SK-N-SH treated with all-trans-retinoic acid at 6 μM for 48 hours (cell line): ENCODE measurements at regions not wholly inside any gene's neighbourhood (a gene's known extent, or its start where the extent isn't known, plus 50 kb on each side); places are given as distances from the start of the nearest gene placed in this dataset.

Experiments
- ARNTL ChIP-seq: fragments of 450-650 bp; formaldehyde crosslinking; IDR thresholded peaks from 2 replicates; pipeline ENCODE4 v1.5.0; 2020; ENCODE audit warnings: low read depth, mild to moderate bottlenecking, moderate library complexity, borderline replicate concordance
- BACH2 ChIP-seq: fragments of 250-450 bp; sonication (Bioruptor Pico); IDR thresholded peaks from 2 replicates; pipeline ENCODE4 v1.9.0; 2021; ENCODE audit warnings: mild to moderate bottlenecking, borderline replicate concordance
- ESRRG ChIP-seq: fragments of 250-450 bp; sonication (Bioruptor Pico); IDR thresholded peaks from 2 replicates; pipeline ENCODE4 v1.6.1; 2021; ENCODE audit warnings: mild to moderate bottlenecking
- ISL1 ChIP-seq: fragments of 250-450 bp; sonication (Bioruptor Pico); IDR thresholded peaks from 2 replicates; pipeline ENCODE4 v2.1.2; 2022; ENCODE audit warnings: mild to moderate bottlenecking, moderate library complexity
- SNAI2 ChIP-seq: fragments of 250-450 bp; sonication (Bioruptor Pico); IDR thresholded peaks from 2 replicates; pipeline ENCODE4 v1.5.0; 2020; ENCODE audit warnings: mild to moderate bottlenecking, moderate library complexity
- ZNF70 ChIP-seq: fragments of 450-650 bp; formaldehyde crosslinking; IDR thresholded peaks from 2 replicates; pipeline ENCODE4 v1.5.0; 2020; ENCODE audit warnings: mild to moderate bottlenecking, moderate library complexity
- ZNF8 ChIP-seq: fragments of 450-650 bp; formaldehyde crosslinking; IDR thresholded peaks from 2 replicates; pipeline ENCODE4 v1.5.0; 2020; ENCODE audit warnings: mild to moderate bottlenecking, moderate library complexity
- TF ChIP-seq, protein P1 (sequence below): fragments of 250-450 bp; sonication (Bioruptor Pico); IDR thresholded peaks from 2 replicates; pipeline ENCODE4 v1.5.1; 2020; ENCODE audit warnings: low read depth, mild to moderate bottlenecking, moderate library complexity

GRCh38 chr11:37474889-37475288 lies 876.9 kb upstream of the RAG2 start:
- TF ChIP-seq ZNF8 (no peak), ARNTL (CRISPR knock-in tag) (no peak), ZNF70 (CRISPR knock-in tag) (no peak), ESRRG (CRISPR knock-in tag) (no peak), SNAI2 (CRISPR knock-in tag) (no peak), BACH2 (CRISPR knock-in tag) (no peak), ISL1 (no peak)
- TF ChIP-seq, protein P1, sequence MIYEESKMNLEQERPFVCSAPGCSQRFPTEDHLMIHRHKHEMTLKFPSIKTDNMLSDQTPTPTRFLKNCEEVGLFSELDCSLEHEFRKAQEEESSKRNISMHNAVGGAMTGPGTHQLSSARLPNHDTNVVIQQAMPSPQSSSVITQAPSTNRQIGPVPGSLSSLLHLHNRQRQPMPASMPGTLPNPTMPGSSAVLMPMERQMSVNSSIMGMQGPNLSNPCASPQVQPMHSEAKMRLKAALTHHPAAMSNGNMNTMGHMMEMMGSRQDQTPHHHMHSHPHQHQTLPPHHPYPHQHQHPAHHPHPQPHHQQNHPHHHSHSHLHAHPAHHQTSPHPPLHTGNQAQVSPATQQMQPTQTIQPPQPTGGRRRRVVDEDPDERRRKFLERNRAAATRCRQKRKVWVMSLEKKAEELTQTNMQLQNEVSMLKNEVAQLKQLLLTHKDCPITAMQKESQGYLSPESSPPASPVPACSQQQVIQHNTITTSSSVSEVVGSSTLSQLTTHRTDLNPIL (CRISPR knock-in tag), result no peak
